MCF 10A (cell line): ENCODE measurements at regions not wholly inside any gene's neighbourhood (a gene's known extent, or its start where the extent isn't known, plus 50 kb on each side); places are given as distances from the start of the nearest gene placed in this dataset.

Experiments used
- BruUV-seq: library from RNA; stranded (reverse); fragments of 400-500 nt; replicated peaks from 2 replicates; lab custom pipeline; 2021; lab: Mats Ljungman, UMichigan
- CTCF ChIA-PET: fragments of 300-600 bp; sonication (Branson Sonifier 250); formaldehyde crosslinking; extraction: SDS; loops from one replicate; lab custom pipeline; 2021; ENCODE audit warnings: antibody characterized with exemption, inconsistent platforms; lab: Yijun Ruan, JAX
- POLR2A ChIA-PET: fragments of 300-600, 350-650 bp; sonication (Branson Sonifier 250); formaldehyde crosslinking; extraction: SDS; loops from one replicate; lab custom pipeline; 2020; ENCODE audit warnings: antibody characterized with exemption, inconsistent platforms; lab: Yijun Ruan, JAX
- DNase-seq: peaks from one replicate; pipeline ENCODE4 v3.0.0-alpha.2; 2018; ENCODE audit not compliant: unreplicated experiment
- H3K27ac Mint-ChIP-seq: one replicate; pipeline ENCODE4 v1.8.0; 2022; ENCODE audit warnings: mild to moderate bottlenecking, low read depth, mixed read lengths; ENCODE audit not compliant: unreplicated experiment
- H3K27me3 Mint-ChIP-seq: one replicate; pipeline ENCODE4 v1.8.0; 2022; ENCODE audit warnings: mixed read lengths; ENCODE audit not compliant: insufficient read depth, unreplicated experiment
- H3K36me3 Mint-ChIP-seq: one replicate; pipeline ENCODE4 v1.8.0; 2022; ENCODE audit warnings: mild to moderate bottlenecking, moderate library complexity, mixed read lengths; ENCODE audit not compliant: insufficient read depth, unreplicated experiment
- H3K4me1 Mint-ChIP-seq: one replicate; pipeline ENCODE4 v1.8.0; 2022; ENCODE audit warnings: mixed read lengths; ENCODE audit not compliant: insufficient read depth, unreplicated experiment
- H3K4me3 Mint-ChIP-seq: one replicate; pipeline ENCODE4 v1.8.0; 2022; ENCODE audit warnings: mild to moderate bottlenecking, moderate library complexity, mixed read lengths; ENCODE audit not compliant: unreplicated experiment
- H3K9me3 Mint-ChIP-seq: one replicate; pipeline ENCODE4 v1.8.0; 2022; ENCODE audit warnings: mixed read lengths; ENCODE audit not compliant: unreplicated experiment
- CTCF ChIP-seq: fragments of 200-600 bp; IDR thresholded peaks from one replicate; pipeline ENCODE4 v1.8.0; 2022; ENCODE audit warnings: antibody characterized with exemption, mild to moderate bottlenecking; ENCODE audit not compliant: unreplicated experiment
- intact Hi-C: fragments of 100-400 bp; cut with micrococcal nuclease; formaldehyde crosslinking; loops from 2 replicates; pipeline ENCODE4 v1.14.1; 2022

GRCh38 chr10:62457598-62457997 is 83.4 kb downstream of the ZNF365 start:
- H3K4me3 Mint-ChIP-seq, result no peak overlapping the region
- H3K36me3 Mint-ChIP-seq, result no peaks in the 10 kb centered on the region
- H3K4me1 Mint-ChIP-seq, result peaks cover 9% of the 10 kb centered on the region
- no peak overlapping the region for H3K27ac Mint-ChIP-seq
- BruUV-seq, result no TSS peak
- ChIA-PET POLR2A (no interaction called here), CTCF (interaction anchor here (0.6 to 4.8 kb wide), 3 partner anchors 20 to 212 kb away, joined by 3 to 24 read pairs (median 3); no protein-coding TSS in a partner anchor)
- TF ChIP-seq CTCF, result no peak
- no peak for DNase-seq
- no peaks in the 10 kb centered on the region for H3K9me3 Mint-ChIP-seq
- H3K27me3 Mint-ChIP-seq, result no peaks in the 10 kb centered on the region
- intact Hi-C loops, result no loop called here

GRCh38 chr10:62459072-62459471 is 84.9 kb downstream of the ZNF365 start:
- Mint-ChIP-seq H3K9me3 (no peaks in the 10 kb centered on the region), H3K27me3 (no peaks in the 10 kb centered on the region), H3K36me3 (no peaks in the 10 kb centered on the region), H3K27ac (no peak overlapping the region), H3K4me3 (no peak overlapping the region), H3K4me1 (peaks cover 9% of the 10 kb centered on the region)
- BruUV-seq, result no TSS peak
- POLR2A ChIA-PET, result interaction anchor here (0.9 kb wide), 1 partner anchor 23 kb away, joined by 3 read pairs; no protein-coding TSS in a partner anchor
- DNase-seq, result no peak
- intact Hi-C loops, result no loop called here
- CTCF ChIA-PET, result interaction anchor here (0.6 to 4.8 kb wide), 4 partner anchors 16 to 1262 kb away, joined by 3 to 24 read pairs (median 3); no protein-coding TSS in a partner anchor
- TF ChIP-seq CTCF, result no peak

- intact Hi-C loops, result no loop called here
- POLR2A ChIA-PET, result interaction anchor here (0.8 to 0.9 kb wide), 2 partner anchors 22 to 26 kb away, joined by 3 read pairs; no protein-coding TSS in a partner anchor
- Mint-ChIP-seq H3K27ac (no peak overlapping the region), H3K4me3 (no peak overlapping the region), H3K4me1 (peaks cover 8% of the 10 kb centered on the region), H3K27me3 (no peaks in the 10 kb centered on the region), H3K9me3 (no peaks in the 10 kb centered on the region), H3K36me3 (no peaks in the 10 kb centered on the region)
- no peak for TF ChIP-seq CTCF
- no peak for DNase-seq
- no TSS peak for BruUV-seq
- CTCF ChIA-PET, result interaction anchor here (0.6 to 4.8 kb wide), 2 partner anchors 22 to 1320 kb away, joined by 3 to 24 read pairs; no protein-coding TSS in a partner anchor
Observed at GRCh38 chr10:62459500-62459899, 85.3 kb downstream of the ZNF365 start.

- POLR2A ChIA-PET, result interaction anchor here (0.8 kb wide), 1 partner anchor 27 kb away, joined by 3 read pairs; no protein-coding TSS in a partner anchor
- no peaks in the 10 kb centered on the region for H3K9me3 Mint-ChIP-seq
- no peak for TF ChIP-seq CTCF
- CTCF ChIA-PET, result interaction anchor here (4.8 kb wide), 1 partner anchor 23 kb away, joined by 24 read pairs; no protein-coding TSS in a partner anchor
- no TSS peak for BruUV-seq
- H3K4me1 Mint-ChIP-seq, result no peaks in the 10 kb centered on the region
- no peak for DNase-seq
- H3K27ac Mint-ChIP-seq, result no peak overlapping the region
- no peaks in the 10 kb centered on the region for H3K27me3 Mint-ChIP-seq
- intact Hi-C loops, result no loop called here
- H3K4me3 Mint-ChIP-seq, result no peak overlapping the region
- no peaks in the 10 kb centered on the region for H3K36me3 Mint-ChIP-seq
Observed at GRCh38 chr10:62460393-62460792, 86.2 kb downstream of the ZNF365 start.
